PFSK-1 (cell line): ENCODE measurements at regions not wholly inside any gene's neighbourhood (a gene's known extent, or its start where the extent isn't known, plus 50 kb on each side); places are given as distances from the start of the nearest gene placed in this dataset.

Experiments
- FOXP2 ChIP-seq: optimal IDR thresholded peaks from 2 replicates; pipeline ENCODE3; 2011; ENCODE audit warnings: borderline replicate concordance, control low read depth, inconsistent platforms; ENCODE audit not compliant: insufficient read depth; ENCODE audit errors: extremely low read length, extremely low read depth
- POLR2AphosphoS5 ChIP-seq: IDR thresholded peaks from 2 replicates; pipeline ENCODE4 v1.6.1; 2012; ENCODE audit warnings: low read depth, mild to moderate bottlenecking, control low read depth, low read length, moderate library complexity
- REST ChIP-seq, 2 experiments: IDR thresholded peaks; 2 replicates each; pipeline versions ENCODE4 v1.6.1 to v1.8.0; 2011 to 2012; ENCODE audit warnings: low read depth in 2 of 2, low read length in 2 of 2, control low read depth in 1 of 2, inconsistent platforms in 1 of 2, mild to moderate bottlenecking in 1 of 2, moderate library complexity in 1 of 2; ENCODE audit not compliant: insufficient read depth in 1 of 2
- SIN3A ChIP-seq: IDR thresholded peaks from 2 replicates; pipeline ENCODE4 v1.6.1; 2012; ENCODE audit warnings: mild to moderate bottlenecking, low read length, moderate library complexity, borderline replicate concordance; ENCODE audit not compliant: insufficient read depth
- TAF1 ChIP-seq: IDR thresholded peaks from 2 replicates; pipeline ENCODE4 v1.6.1; 2012; ENCODE audit warnings: low read length, control low read depth, borderline replicate concordance; ENCODE audit not compliant: insufficient read depth

- no peak for TF ChIP-seq POLR2AphosphoS5
- no peak for TF ChIP-seq SIN3A
- no peak for TF ChIP-seq REST (IDR thresholded peaks at IDR 0.05; ENCODE audit: insufficient read depth in 1 of 2, low read depth in 2 of 2, low read length in 2 of 2)
- TF ChIP-seq TAF1, result no peak
- TF ChIP-seq FOXP2, result no peak
Measured at GRCh38 chr7:106744563-106745091, 83.7 kb upstream of the CCDC71L start.

- no peak for TF ChIP-seq POLR2AphosphoS5
- no peak for TF ChIP-seq SIN3A
- no peak for TF ChIP-seq REST (IDR thresholded peaks at IDR 0.05; ENCODE audit: insufficient read depth in 1 of 2, low read depth in 2 of 2, low read length in 2 of 2)
- TF ChIP-seq FOXP2, result no peak
- TF ChIP-seq TAF1, result no peak
Measured at GRCh38 chr7:106747804-106748203, 86.8 kb upstream of the CCDC71L start.

- TF ChIP-seq TAF1 (no peak), FOXP2 (no peak), REST (IDR thresholded peaks at IDR 0.05; ENCODE audit: insufficient read depth in 1 of 2, low read depth in 2 of 2, low read length in 2 of 2) (no peak), POLR2AphosphoS5 (no peak), SIN3A (no peak)
Measured at GRCh38 chr7:106749165-106749564, 88.2 kb upstream of the CCDC71L start.

- TF ChIP-seq REST (IDR thresholded peaks at IDR 0.05; ENCODE audit: insufficient read depth in 1 of 2, low read depth in 2 of 2, low read length in 2 of 2) (no peak), TAF1 (no peak), FOXP2 (no peak), POLR2AphosphoS5 (no peak), SIN3A (no peak)
Measured at GRCh38 chr7:106750773-106751172, 89.8 kb upstream of the CCDC71L start.

- TF ChIP-seq POLR2AphosphoS5, result no peak
- TF ChIP-seq REST (IDR thresholded peaks at IDR 0.05; ENCODE audit: insufficient read depth in 1 of 2, low read depth in 2 of 2, low read length in 2 of 2), result no peak
- TF ChIP-seq TAF1, result no peak
- no peak for TF ChIP-seq SIN3A
- TF ChIP-seq FOXP2, result no peak
Measured at GRCh38 chr7:106752367-106752766, 91.4 kb upstream of the CCDC71L start.
